GM19397 (cell line): ENCODE measurements at regions not wholly inside any gene's neighbourhood (a gene's known extent, or its start where the extent isn't known, plus 50 kb on each side); places are given as distances from the start of the nearest gene placed in this dataset.

Source experiments
- ATAC-seq: cut with Tn5 transposase; IDR thresholded peaks from one replicate; pipeline ENCODE4 v1.9.1; 2021; ENCODE audit warnings: mild to moderate bottlenecking, moderate library complexity; ENCODE audit not compliant: unreplicated experiment

- peak; percentile 45 for ATAC-seq
These were observed 189.1 kb upstream of the RBPJ start for GRCh38 chr4:26131711-26132110.

GRCh38 chr4:26132858-26133257 is 188.0 kb upstream of the RBPJ start:
- no peak for ATAC-seq

GRCh38 chr4:26133840-26134239 is 187.0 kb upstream of the RBPJ start:
- no peak for ATAC-seq

GRCh38 chr4:26135331-26135730 is 185.5 kb upstream of the RBPJ start:
- no peak for ATAC-seq

- ATAC-seq = no peak
These were observed 184.2 kb upstream of the RBPJ start for GRCh38 chr4:26136615-26137014.

GRCh38 chr4:26137288-26137687 is 183.5 kb upstream of the RBPJ start:
- ATAC-seq = no peak

GRCh38 chr4:26139310-26139924 is 181.4 kb upstream of the RBPJ start:
- no peak for ATAC-seq

GRCh38 chr4:26140150-26140898 is 180.5 kb upstream of the RBPJ start:
- no peak for ATAC-seq

GRCh38 chr4:26141051-26141721 is 179.6 kb upstream of the RBPJ start:
- no peak for ATAC-seq

GRCh38 chr4:26141911-26142638 is 178.7 kb upstream of the RBPJ start:
- ATAC-seq = peak; percentile 71

- ATAC-seq = no peak
These were observed 176.2 kb upstream of the RBPJ start for GRCh38 chr4:26144526-26145155.

- ATAC-seq = no peak
These were observed 175.6 kb upstream of the RBPJ start for GRCh38 chr4:26145212-26145611.

GRCh38 chr4:26148927-26149326 is 171.9 kb upstream of the RBPJ start:
- no peak for ATAC-seq

- ATAC-seq = no peak
These were observed 169.9 kb upstream of the RBPJ start for GRCh38 chr4:26150948-26151347.

- no peak for ATAC-seq
These were observed 169.2 kb upstream of the RBPJ start for GRCh38 chr4:26151615-26152014.

- ATAC-seq = no peak
These were observed 168.8 kb upstream of the RBPJ start for GRCh38 chr4:26152056-26152455.

- no peak for ATAC-seq
These were observed 163.3 kb upstream of the RBPJ start for GRCh38 chr4:26157541-26157940.

- ATAC-seq = no peak
These were observed 160.2 kb upstream of the RBPJ start for GRCh38 chr4:26160591-26160990.

GRCh38 chr4:26161030-26161824 is 159.6 kb upstream of the RBPJ start:
- ATAC-seq = no peak

GRCh38 chr4:26162101-26162500 is 158.7 kb upstream of the RBPJ start:
- ATAC-seq = no peak
